DOHH2 (cell line): ENCODE measurements at regions not wholly inside any gene's neighbourhood (a gene's known extent, or its start where the extent isn't known, plus 50 kb on each side); places are given as distances from the start of the nearest gene placed in this dataset.

Source experiments
- CTCF ChIP-seq: fragments of 200-600 bp; sonication (generic); IDR thresholded peaks from one replicate; pipeline ENCODE4 v1.5.1; 2014; ENCODE audit warnings: antibody characterized with exemption, mild to moderate bottlenecking, low read depth, low read length; ENCODE audit not compliant: poor library complexity, severe bottlenecking
- EZH2phosphoT487 ChIP-seq: fragments of 200-600 bp; sonication (generic); IDR thresholded peaks from 2 replicates; pipeline ENCODE4 v1.6.1; 2017; ENCODE audit warnings: borderline replicate concordance, mild to moderate bottlenecking, antibody characterized with exemption, low read length, moderate library complexity, mixed read lengths

- TF ChIP-seq CTCF = no peak
- no peak for TF ChIP-seq EZH2phosphoT487
These were observed 274.5 kb upstream of the FMR1 start for GRCh38 chrX:147637190-147637589.
